Type B pancreatic cell (in vitro differentiated cells): ENCODE measurements at regions not wholly inside any gene's neighbourhood (a gene's known extent, or its start where the extent isn't known, plus 50 kb on each side); places are given as distances from the start of the nearest gene placed in this dataset.

Source experiments
- DNase-seq: peaks from one replicate; pipeline ENCODE4 v3.0.0; 2021; ENCODE audit warnings: mixed read lengths; ENCODE audit not compliant: unreplicated experiment; ENCODE audit errors: extremely low spot score
- H3K27ac Mint-ChIP-seq: 2 replicates; pipeline ENCODE4 v1.8.0; 2021; ENCODE audit warnings: mild to moderate bottlenecking, mixed read lengths
- H3K27me3 Mint-ChIP-seq: 2 replicates; pipeline ENCODE4 v1.8.0; 2021; ENCODE audit warnings: mixed read lengths
- H3K36me3 Mint-ChIP-seq: 2 replicates; pipeline ENCODE4 v1.8.0; 2021; ENCODE audit warnings: mixed read lengths
- H3K4me1 Mint-ChIP-seq: one replicate; pipeline ENCODE4 v1.8.0; 2021; ENCODE audit warnings: mixed read lengths; ENCODE audit not compliant: unreplicated experiment
- H3K4me3 Mint-ChIP-seq: 2 replicates; pipeline ENCODE4 v1.8.0; 2021; ENCODE audit warnings: mild to moderate bottlenecking, mixed read lengths
- H3K9me3 Mint-ChIP-seq: 2 replicates; pipeline ENCODE4 v1.8.0; 2021; ENCODE audit warnings: mixed read lengths
- CTCF ChIP-seq: fragments of 200-600 bp; sonication (generic); conservative IDR thresholded peaks from 2 replicates; pipeline ENCODE4 v1.5.0; 2021; ENCODE audit warnings: antibody characterized with exemption, mild to moderate bottlenecking

- Mint-ChIP-seq H3K27me3 (no peaks in the 10 kb centered on the region), H3K9me3 (peaks cover 5% of the 10 kb centered on the region), H3K27ac (no peak overlapping the region), H3K4me3 (no peak overlapping the region), H3K4me1 (no peaks in the 10 kb centered on the region), H3K36me3 (no peaks in the 10 kb centered on the region)
- no peak for DNase-seq
- no peak for TF ChIP-seq CTCF
Observed at GRCh38 chr6:48866682-48867081, 596.4 kb downstream of the MMUT start.

GRCh38 chr6:48860175-48860574 lies 602.9 kb downstream of the MMUT start:
- Mint-ChIP-seq H3K27ac (no peak overlapping the region), H3K4me3 (no peak overlapping the region), H3K27me3 (no peaks in the 10 kb centered on the region), H3K9me3 (peaks cover 5% of the 10 kb centered on the region), H3K36me3 (no peaks in the 10 kb centered on the region), H3K4me1 (no peaks in the 10 kb centered on the region)
- TF ChIP-seq CTCF = no peak
- DNase-seq = no peak

GRCh38 chr6:48859562-48860123 lies 603.4 kb downstream of the MMUT start:
- DNase-seq = no peak
- Mint-ChIP-seq H3K27ac (no peak overlapping the region), H3K36me3 (no peaks in the 10 kb centered on the region), H3K4me3 (no peak overlapping the region), H3K9me3 (peaks cover 5% of the 10 kb centered on the region), H3K4me1 (no peaks in the 10 kb centered on the region), H3K27me3 (no peaks in the 10 kb centered on the region)
- TF ChIP-seq CTCF = no peak

- no peak for DNase-seq
- H3K27me3 Mint-ChIP-seq = no peaks in the 10 kb centered on the region
- no peak overlapping the region for H3K27ac Mint-ChIP-seq
- H3K36me3 Mint-ChIP-seq = no peaks in the 10 kb centered on the region
- no peak for TF ChIP-seq CTCF
- no peaks in the 10 kb centered on the region for H3K4me1 Mint-ChIP-seq
- H3K4me3 Mint-ChIP-seq = no peak overlapping the region
- peaks cover 18% of the 10 kb centered on the region for H3K9me3 Mint-ChIP-seq
Observed at GRCh38 chr6:48845219-48845618, 617.8 kb downstream of the MMUT start.

GRCh38 chr6:48844696-48845095 lies 618.4 kb downstream of the MMUT start:
- Mint-ChIP-seq H3K27me3 (no peaks in the 10 kb centered on the region), H3K4me1 (no peaks in the 10 kb centered on the region), H3K27ac (no peak overlapping the region), H3K4me3 (no peak overlapping the region), H3K9me3 (peaks cover 15% of the 10 kb centered on the region), H3K36me3 (no peaks in the 10 kb centered on the region)
- no peak for DNase-seq
- TF ChIP-seq CTCF = no peak

- no peak overlapping the region for H3K27ac Mint-ChIP-seq
- no peaks in the 10 kb centered on the region for H3K27me3 Mint-ChIP-seq
- H3K36me3 Mint-ChIP-seq = no peaks in the 10 kb centered on the region
- no peak for TF ChIP-seq CTCF
- H3K4me1 Mint-ChIP-seq = no peaks in the 10 kb centered on the region
- DNase-seq = no peak
- H3K9me3 Mint-ChIP-seq = peaks cover 11% of the 10 kb centered on the region
- no peak overlapping the region for H3K4me3 Mint-ChIP-seq
Observed at GRCh38 chr6:48840896-48841295, 622.2 kb downstream of the MMUT start.
